Neural cell (in vitro differentiated cells): ENCODE measurements at regions not wholly inside any gene's neighbourhood (a gene's known extent, or its start where the extent isn't known, plus 50 kb on each side); places are given as distances from the start of the nearest gene placed in this dataset.

Source experiments
- H2AFZ ChIP-seq: fragments of 200-600, 300-800 bp; sonication (generic), shearing (Covaris generic); 2 replicates; pipeline ENCODE4 v1.6.0; 2014; ENCODE audit warnings: low read depth, mild to moderate bottlenecking, antibody characterized with exemption, low read length, moderate library complexity
- H3F3A ChIP-seq: fragments of 200-600 bp; shearing (Covaris generic); 2 replicates; pipeline ENCODE4 v1.6.1; 2016; ENCODE audit warnings: mild to moderate bottlenecking, moderate library complexity, mixed read lengths, antibody characterized with exemption, low read length; ENCODE audit not compliant: insufficient read depth, poor library complexity, severe bottlenecking
- H3K27ac ChIP-seq: fragments of 200-600, 300-800 bp; sonication (generic), shearing (Covaris generic); 2 replicates; pipeline ENCODE4 v1.5.1; 2014; ENCODE audit warnings: mild to moderate bottlenecking, low read length, moderate library complexity
- H3K27me3 ChIP-seq: fragments of 300-800, 200-600 bp; sonication (generic), shearing (Covaris generic); 2 replicates; pipeline ENCODE4 v1.6.0; 2014; ENCODE audit warnings: mild to moderate bottlenecking, low read depth, low read length, moderate library complexity; ENCODE audit not compliant: insufficient read depth
- H3K36me3 ChIP-seq: fragments of 300-800, 200-600 bp; sonication (generic), shearing (Covaris generic); 2 replicates; pipeline ENCODE4 v1.5.1; 2014; ENCODE audit warnings: mild to moderate bottlenecking, antibody characterized with exemption, low read length, moderate library complexity; ENCODE audit not compliant: insufficient read depth
- H3K4me2 ChIP-seq: fragments of 300-800, 200-600 bp; sonication (generic), shearing (Covaris generic); 2 replicates; pipeline ENCODE4 v1.6.0; 2014; ENCODE audit warnings: mild to moderate bottlenecking, low read length
- H3K4me3 ChIP-seq: fragments of 300-800, 200-600 bp; sonication (generic), shearing (Covaris generic); 2 replicates; pipeline ENCODE4 v1.5.1; 2014; ENCODE audit warnings: mild to moderate bottlenecking, low read length, moderate library complexity
- H3K79me2 ChIP-seq: fragments of 200-600 bp; shearing (Covaris generic); replicated peaks from 2 replicates; pipeline ENCODE4 v1.6.0; 2014; ENCODE audit warnings: mild to moderate bottlenecking, low read length, moderate library complexity; ENCODE audit not compliant: insufficient read depth
- H3K9ac ChIP-seq: fragments of 300-800, 200-600 bp; sonication (generic), shearing (Covaris generic); 2 replicates; pipeline ENCODE4 v1.6.1; 2016; ENCODE audit warnings: mild to moderate bottlenecking, low read length, mixed read lengths
- H3K9me2 ChIP-seq: fragments of 200-600 bp; shearing (Covaris generic); 2 replicates; pipeline ENCODE4 v1.6.1; 2016; ENCODE audit warnings: mild to moderate bottlenecking, low read length, mixed read lengths; ENCODE audit not compliant: insufficient read depth
- H3K9me3 ChIP-seq: fragments of 200-600, 300-800 bp; sonication (generic), shearing (Covaris generic); 2 replicates; pipeline ENCODE4 v1.6.1; 2016; ENCODE audit warnings: mild to moderate bottlenecking, mixed run types, low read length, moderate library complexity, mixed read lengths
- H4K20me1 ChIP-seq: fragments of 200-600 bp; shearing (Covaris generic); 2 replicates; pipeline ENCODE4 v1.6.1; 2016; ENCODE audit warnings: mild to moderate bottlenecking, mixed run types; ENCODE audit not compliant: insufficient read depth
- CTCF ChIP-seq: fragments of 450-650 bp; IDR thresholded peaks from 2 replicates; pipeline ENCODE4 v1.5.1; 2014; ENCODE audit warnings: antibody characterized with exemption, mild to moderate bottlenecking, moderate library complexity; ENCODE audit not compliant: poor library complexity, severe bottlenecking
- EP300 ChIP-seq: fragments of 450-650 bp; conservative IDR thresholded peaks from 2 replicates; pipeline ENCODE4 v1.6.1; 2014; ENCODE audit warnings: antibody characterized with exemption, mild to moderate bottlenecking, moderate library complexity; ENCODE audit not compliant: poor library complexity, severe bottlenecking
- MXI1 ChIP-seq: fragments of 450-650 bp; conservative IDR thresholded peaks from 2 replicates; pipeline ENCODE4 v1.6.1; 2014; ENCODE audit warnings: antibody characterized with exemption, mild to moderate bottlenecking; ENCODE audit not compliant: poor library complexity, severe bottlenecking
- RAD21 ChIP-seq: fragments of 450-650 bp; conservative IDR thresholded peaks from 2 replicates; pipeline ENCODE4 v1.6.1; 2014; ENCODE audit warnings: antibody characterized with exemption, mild to moderate bottlenecking, moderate library complexity
- REST ChIP-seq: IDR thresholded peaks from 2 replicates; pipeline ENCODE4 v1.6.1; 2012; ENCODE audit warnings: borderline replicate concordance
- SMC3 ChIP-seq: fragments of 450-650 bp; conservative IDR thresholded peaks from 2 replicates; pipeline ENCODE4 v1.6.1; 2014; ENCODE audit warnings: antibody characterized with exemption, mild to moderate bottlenecking, moderate library complexity; ENCODE audit not compliant: poor library complexity
- TAF1 ChIP-seq: IDR thresholded peaks from 2 replicates; pipeline ENCODE4 v1.6.1; 2012; ENCODE audit warnings: low read depth

GRCh38 chr20:51326201-51326819, 216.2 kb downstream of the NFATC2 start:
- H3K4me2 ChIP-seq = no peak overlapping the region
- no peaks in the 10 kb centered on the region for H3K79me2 ChIP-seq
- no peaks in the 10 kb centered on the region for H3F3A ChIP-seq
- no peaks in the 10 kb centered on the region for H3K27me3 ChIP-seq
- no peak overlapping the region for H3K27ac ChIP-seq
- no peaks in the 10 kb centered on the region for H3K9me3 ChIP-seq
- no peak overlapping the region for H3K4me3 ChIP-seq
- no peaks in the 10 kb centered on the region for H3K36me3 ChIP-seq
- no peak for TF ChIP-seq REST
- peak; percentile 37 for TF ChIP-seq RAD21
- TF ChIP-seq EP300 = no peak
- peak; percentile 55 for TF ChIP-seq SMC3
- peak; percentile 50 for TF ChIP-seq CTCF
- no peaks in the 10 kb centered on the region for H3K9me2 ChIP-seq
- no peak overlapping the region for H2AFZ ChIP-seq
- H3K9ac ChIP-seq = no peak overlapping the region
- no peaks in the 10 kb centered on the region for H4K20me1 ChIP-seq

- H3K4me2 ChIP-seq = no peak overlapping the region
- H3K4me3 ChIP-seq = no peak overlapping the region
- H3K36me3 ChIP-seq = no peaks in the 10 kb centered on the region
- no peak overlapping the region for H2AFZ ChIP-seq
- H3K9me3 ChIP-seq = no peaks in the 10 kb centered on the region
- H3K9me2 ChIP-seq = no peaks in the 10 kb centered on the region
- no peaks in the 10 kb centered on the region for H3K27me3 ChIP-seq
- no peaks in the 10 kb centered on the region for H3K79me2 ChIP-seq
- H3F3A ChIP-seq = no peaks in the 10 kb centered on the region
- H4K20me1 ChIP-seq = no peaks in the 10 kb centered on the region
- H3K9ac ChIP-seq = no peak overlapping the region
- no peak for TF ChIP-seq TAF1
- TF ChIP-seq EP300 = no peak
- no peak for TF ChIP-seq RAD21
- no peak for TF ChIP-seq SMC3
- TF ChIP-seq MXI1 = no peak
- no peak overlapping the region for H3K27ac ChIP-seq
Measured at GRCh38 chr20:51322164-51322707, 220.3 kb downstream of the NFATC2 start.
